ENCODE measurements at regions not wholly inside any gene's neighbourhood (a gene's known extent, or its start where the extent isn't known, plus 50 kb on each side); places are given as distances from the start of the nearest gene placed in this dataset.

GRCh38 chr6:121731381-121731780, 295.9 kb downstream of the GJA1 start:
- no peak for TF ChIP-seq CTCF (IDR thresholded peaks at IDR 0.05)
- no peak for TF ChIP-seq POLR2A (IDR thresholded peaks at IDR 0.05; ENCODE audit: low read depth)
